ENCODE measurements at regions not wholly inside any gene's neighbourhood (a gene's known extent, or its start where the extent isn't known, plus 50 kb on each side); places are given as distances from the start of the nearest gene placed in this dataset.

DNA sequence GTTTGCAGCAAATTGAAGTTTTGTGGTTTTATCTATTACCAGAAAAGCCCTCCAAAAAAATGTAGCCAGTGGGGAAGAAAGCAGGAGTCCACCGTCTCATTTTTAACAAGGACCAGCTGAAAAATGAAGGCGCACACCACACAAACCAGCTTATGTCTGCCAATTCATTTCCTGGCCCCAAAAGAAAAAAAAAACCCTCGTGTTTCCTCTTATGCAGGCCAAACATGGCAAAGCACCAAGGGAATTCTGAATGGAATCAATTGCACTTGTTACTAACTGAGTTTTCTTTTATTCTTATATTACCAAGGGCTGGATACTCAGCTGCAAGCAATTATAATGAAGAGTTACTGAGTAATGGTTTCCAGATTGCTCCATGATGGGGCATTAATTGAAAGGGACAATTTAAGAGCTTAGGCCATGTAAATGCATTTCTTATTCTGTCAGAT is 428.3 kb upstream of the NPVF start:
- H3K36me3 ChIP-seq (replicated peaks in 1 of 2), result no peaks in the 10 kb centered on the region
- H3K27ac ChIP-seq, result peak overlapping the region in 1 of 5 donors; percentile 24
- no peak for TF ChIP-seq POLR2A (IDR thresholded peaks at IDR 0.05)
- TF ChIP-seq, protein P1, sequence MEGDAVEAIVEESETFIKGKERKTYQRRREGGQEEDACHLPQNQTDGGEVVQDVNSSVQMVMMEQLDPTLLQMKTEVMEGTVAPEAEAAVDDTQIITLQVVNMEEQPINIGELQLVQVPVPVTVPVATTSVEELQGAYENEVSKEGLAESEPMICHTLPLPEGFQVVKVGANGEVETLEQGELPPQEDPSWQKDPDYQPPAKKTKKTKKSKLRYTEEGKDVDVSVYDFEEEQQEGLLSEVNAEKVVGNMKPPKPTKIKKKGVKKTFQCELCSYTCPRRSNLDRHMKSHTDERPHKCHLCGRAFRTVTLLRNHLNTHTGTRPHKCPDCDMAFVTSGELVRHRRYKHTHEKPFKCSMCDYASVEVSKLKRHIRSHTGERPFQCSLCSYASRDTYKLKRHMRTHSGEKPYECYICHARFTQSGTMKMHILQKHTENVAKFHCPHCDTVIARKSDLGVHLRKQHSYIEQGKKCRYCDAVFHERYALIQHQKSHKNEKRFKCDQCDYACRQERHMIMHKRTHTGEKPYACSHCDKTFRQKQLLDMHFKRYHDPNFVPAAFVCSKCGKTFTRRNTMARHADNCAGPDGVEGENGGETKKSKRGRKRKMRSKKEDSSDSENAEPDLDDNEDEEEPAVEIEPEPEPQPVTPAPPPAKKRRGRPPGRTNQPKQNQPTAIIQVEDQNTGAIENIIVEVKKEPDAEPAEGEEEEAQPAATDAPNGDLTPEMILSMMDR (IDR thresholded peaks at IDR 0.05), result no peak
- no peak overlapping the region for H3K4me3 ChIP-seq
- DNase-seq, result no peak
- no peaks in the 10 kb centered on the region for H3K27me3 ChIP-seq
- WGBS, 4 donors, result 37 to 49% (median 44%) methylated on average over 3 of the region's 3 CpGs
- intact Hi-C loops (cut with DNase I), result no loop called here
- H3K4me1 ChIP-seq (replicated peaks in 1 of 2), result peaks cover 5 to 26% of the 10 kb centered on the region in 2 donors
- H3K9me3 ChIP-seq (replicated peaks in 1 of 3), result no peaks in the 10 kb centered on the region

- no peaks in the 10 kb centered on the region for H3K27me3 ChIP-seq
- intact Hi-C loops (cut with DNase I), result no loop called here
- no peak for DNase-seq
- TF ChIP-seq POLR2A (IDR thresholded peaks at IDR 0.05), result no peak
- TF ChIP-seq, protein P1 (IDR thresholded peaks at IDR 0.05), result no peak
- no peak overlapping the region for H3K4me3 ChIP-seq
- peaks cover 5 to 26% of the 10 kb centered on the region in 2 donors for H3K4me1 ChIP-seq (replicated peaks in 1 of 2)
- no peaks in the 10 kb centered on the region for H3K36me3 ChIP-seq (replicated peaks in 1 of 2)
- peak overlapping the region in 1 of 5 donors; percentile 24 for H3K27ac ChIP-seq
- H3K9me3 ChIP-seq (replicated peaks in 1 of 3), result no peaks in the 10 kb centered on the region
These were observed 430.1 kb upstream of the NPVF start for GRCh38 chr7:25658375-25658774.

DNA sequence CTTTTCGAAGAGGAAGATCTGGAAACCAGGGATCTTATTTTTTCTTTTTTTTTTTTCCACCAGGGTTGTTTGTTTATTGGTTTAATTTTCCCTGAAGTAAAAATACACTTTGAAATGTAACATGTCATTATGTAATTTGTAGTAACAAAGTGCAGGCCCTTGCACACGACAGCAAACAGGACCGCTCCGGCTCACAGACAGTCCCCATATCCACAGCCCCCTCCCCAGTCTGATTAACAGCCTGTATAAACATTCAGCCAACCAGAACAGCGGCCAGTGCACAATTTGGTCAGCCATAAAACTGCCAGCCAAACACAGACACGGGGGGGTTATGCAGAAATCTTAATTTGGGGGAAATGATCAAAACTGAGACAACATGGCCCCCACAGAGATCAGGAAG is 431.6 kb upstream of the NPVF start:
- DNase-seq, result peak in 2 of 7 donors; percentile 21 to 83
- WGBS, 4 donors, result 60 to 73% (median 65%) methylated on average over 6 of the region's 6 CpGs
- Histone ChIP-seq H3K4me3 (no peak overlapping the region), H3K9me3 (replicated peaks in 1 of 3) (no peaks in the 10 kb centered on the region), H3K27ac (peak overlapping the region in 1 of 5 donors; percentile 9), H3K36me3 (replicated peaks in 1 of 2) (no peaks in the 10 kb centered on the region), H3K27me3 (no peaks in the 10 kb centered on the region), H3K4me1 (replicated peaks in 1 of 2) (peaks cover 5 to 26% of the 10 kb centered on the region in 2 donors)
- TF ChIP-seq, protein P1 (IDR thresholded peaks at IDR 0.05), result no peak
- TF ChIP-seq POLR2A (IDR thresholded peaks at IDR 0.05), result no peak
- intact Hi-C loops (cut with DNase I), result no loop called here

GRCh38 chr7:25662841-25663800 is 434.8 kb upstream of the NPVF start:
- no peaks in the 10 kb centered on the region for H3K9me3 ChIP-seq (replicated peaks in 1 of 3)
- TF ChIP-seq, protein P1 (IDR thresholded peaks at IDR 0.05), result no peak
- no peak for TF ChIP-seq POLR2A (IDR thresholded peaks at IDR 0.05)
- H3K4me1 ChIP-seq (replicated peaks in 1 of 2), result peaks cover 5 to 11% of the 10 kb centered on the region in 2 donors
- intact Hi-C loops (cut with DNase I), result no loop called here
- no peak overlapping the region for H3K4me3 ChIP-seq
- no peaks in the 10 kb centered on the region for H3K36me3 ChIP-seq (replicated peaks in 1 of 2)
- 73 to 79% (median 76%) methylated on average over 10 of the region's 10 CpGs for WGBS, 4 donors
- peak overlapping the region in 1 of 5 donors; percentile 43 for H3K27ac ChIP-seq
- H3K27me3 ChIP-seq, result no peaks in the 10 kb centered on the region
- peak in 1 of 7 donors; percentile 76 for DNase-seq

Measured in adrenal gland (tissue), 9 donors.